GM19043 (cell line): ENCODE measurements at regions not wholly inside any gene's neighbourhood (a gene's known extent, or its start where the extent isn't known, plus 50 kb on each side); places are given as distances from the start of the nearest gene placed in this dataset.
"Not testable (repeated sequence)": the region's sequence is repeated elsewhere in the genome, so short reads cannot be mapped to it uniquely, and the experiment has no call there.

Source experiments
- ATAC-seq: cut with Tn5 transposase; IDR thresholded peaks from one replicate; pipeline ENCODE4 v1.9.1; 2021; ENCODE audit warnings: low read depth; ENCODE audit not compliant: unreplicated experiment

DNA sequence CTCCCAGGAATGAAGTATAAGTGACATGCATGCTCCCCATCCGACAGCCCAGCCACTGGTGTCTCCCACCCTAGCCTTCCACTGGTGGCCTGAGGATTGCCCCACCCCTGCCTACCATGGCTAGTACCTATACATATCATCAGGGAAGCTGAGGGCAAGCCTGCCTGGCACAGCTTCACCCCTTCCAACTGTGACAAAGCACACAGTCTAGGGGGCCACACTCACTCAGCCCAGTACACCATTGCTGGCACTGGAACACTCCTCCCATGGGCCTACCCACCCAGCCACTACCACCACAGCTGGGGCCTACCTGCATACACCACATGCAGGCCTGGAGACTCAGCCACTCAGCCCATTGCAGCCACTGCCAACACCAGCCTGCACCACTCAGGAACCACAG lies 393.1 kb upstream of the STEAP1 start:
- ATAC-seq = no peak

DNA sequence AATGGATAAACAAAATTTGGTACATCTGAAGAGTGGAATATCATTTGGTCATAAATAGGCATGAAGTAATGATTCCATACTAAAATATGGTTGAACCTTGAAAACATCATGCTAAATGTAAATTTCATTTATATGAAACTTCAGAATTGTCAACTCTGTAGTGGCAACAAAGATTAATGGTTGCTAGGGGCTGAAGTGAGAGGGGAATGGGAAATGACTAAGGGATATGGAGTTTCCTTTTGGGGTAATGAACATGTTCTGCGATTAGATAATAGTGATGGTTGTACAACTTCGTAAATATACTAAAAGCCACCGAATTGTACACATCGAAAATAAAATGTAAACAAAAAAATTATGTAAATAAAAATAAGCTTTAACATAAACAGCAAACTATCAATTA lies 384.1 kb upstream of the STEAP1 start:
- no peak for ATAC-seq

GRCh38 chr7:89771003-89771636 lies 383.1 kb upstream of the STEAP1 start:
- ATAC-seq = no peak

DNA sequence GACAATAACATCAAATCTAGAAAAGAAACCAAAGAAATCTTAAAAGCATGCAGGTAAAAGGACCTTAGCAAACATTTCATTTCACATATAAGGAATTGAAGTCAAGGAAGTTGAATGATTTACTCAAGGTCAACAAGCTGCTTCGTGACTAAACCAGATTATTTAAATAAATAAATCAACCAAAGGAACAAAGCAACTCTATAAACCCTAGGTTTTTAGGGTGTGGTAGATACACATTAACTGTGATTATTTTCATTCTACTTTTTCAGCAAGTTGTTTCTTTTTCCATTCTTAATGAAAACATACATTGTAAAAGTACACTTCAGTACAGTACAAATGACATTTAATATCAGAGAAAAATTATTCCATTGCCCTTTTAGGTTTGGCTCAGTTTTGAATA lies 382.0 kb upstream of the STEAP1 start:
- no peak for ATAC-seq

DNA sequence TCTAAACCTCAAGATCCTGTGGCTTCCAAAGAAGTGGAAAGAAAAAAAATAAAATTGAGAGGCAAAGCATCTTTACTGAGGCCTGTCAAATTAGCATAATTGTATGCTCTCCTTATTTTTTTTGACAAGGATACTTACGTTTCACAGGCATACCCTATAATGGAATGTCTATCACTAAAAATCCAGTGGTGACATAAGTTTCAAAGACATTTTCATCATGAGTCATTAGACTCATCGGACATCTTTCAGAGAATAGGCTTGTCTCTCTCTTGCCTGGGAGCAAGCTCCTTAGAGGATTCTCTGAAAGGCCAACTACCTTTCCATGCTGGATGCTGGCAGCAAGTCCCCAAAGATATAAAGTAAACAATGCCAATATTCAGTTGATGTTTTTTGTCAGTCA lies 380.7 kb upstream of the STEAP1 start:
- no peak for ATAC-seq

GRCh38 chr7:89775459-89775858 lies 378.8 kb upstream of the STEAP1 start:
- ATAC-seq = no peak

DNA sequence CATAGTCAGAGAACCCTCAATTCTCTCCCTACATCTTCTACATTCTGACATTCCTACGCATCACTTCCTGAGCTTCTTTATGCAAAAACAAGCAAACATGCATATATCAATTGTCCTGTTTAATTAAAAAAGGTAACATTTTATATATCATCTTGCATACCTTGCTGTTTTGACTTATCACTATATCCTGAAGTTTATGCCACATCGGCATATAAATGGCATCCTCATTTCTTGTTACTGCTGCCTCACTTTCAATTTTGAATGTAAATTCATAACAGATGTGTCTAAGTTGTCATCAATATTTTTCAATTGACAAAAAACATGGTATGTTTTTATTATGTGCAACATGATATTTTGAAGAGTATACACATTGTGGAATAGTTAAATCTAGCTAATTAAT lies 377.3 kb upstream of the STEAP1 start:
- no peak for ATAC-seq

DNA sequence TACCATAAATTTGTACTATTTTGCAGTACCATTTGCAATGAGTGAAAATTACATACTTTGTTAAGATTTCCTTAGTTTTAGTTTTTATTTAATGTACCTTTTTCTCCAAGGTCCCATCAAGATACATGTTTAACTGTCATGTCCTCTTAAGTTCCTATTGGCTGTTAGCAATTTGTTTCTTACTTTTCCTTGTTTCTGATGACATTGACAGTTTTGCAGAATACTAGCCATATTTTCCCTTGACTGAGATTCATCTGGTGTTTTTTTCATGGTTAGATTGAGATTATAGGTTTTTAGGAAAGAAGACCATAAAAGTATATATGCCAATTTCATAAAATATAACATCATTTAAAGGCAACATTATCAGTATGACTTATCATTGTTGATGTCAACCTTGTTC lies 376.8 kb upstream of the STEAP1 start:
- ATAC-seq = no peak

GRCh38 chr7:89780291-89780690 lies 374.0 kb upstream of the STEAP1 start:
- no peak for ATAC-seq

DNA sequence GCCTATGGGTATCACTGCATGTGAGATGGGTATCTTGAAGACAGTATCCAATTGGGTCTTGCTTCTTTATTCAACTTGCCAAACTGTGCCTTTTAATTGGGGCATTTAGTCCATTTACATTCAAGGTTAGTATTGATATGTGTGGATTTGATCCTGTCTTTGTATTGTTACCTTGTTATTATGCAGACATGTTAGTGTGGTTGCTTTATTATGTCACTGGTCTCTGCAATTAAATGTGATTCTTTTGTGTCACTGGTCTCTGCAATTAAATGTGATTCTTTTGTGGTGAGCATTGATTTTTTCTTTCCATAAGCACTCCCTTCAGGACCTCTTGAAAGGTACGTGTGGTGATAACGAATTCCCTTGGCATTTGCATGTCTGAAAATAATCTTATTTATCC lies 357.8 kb upstream of the STEAP1 start:
- no peak for ATAC-seq

DNA sequence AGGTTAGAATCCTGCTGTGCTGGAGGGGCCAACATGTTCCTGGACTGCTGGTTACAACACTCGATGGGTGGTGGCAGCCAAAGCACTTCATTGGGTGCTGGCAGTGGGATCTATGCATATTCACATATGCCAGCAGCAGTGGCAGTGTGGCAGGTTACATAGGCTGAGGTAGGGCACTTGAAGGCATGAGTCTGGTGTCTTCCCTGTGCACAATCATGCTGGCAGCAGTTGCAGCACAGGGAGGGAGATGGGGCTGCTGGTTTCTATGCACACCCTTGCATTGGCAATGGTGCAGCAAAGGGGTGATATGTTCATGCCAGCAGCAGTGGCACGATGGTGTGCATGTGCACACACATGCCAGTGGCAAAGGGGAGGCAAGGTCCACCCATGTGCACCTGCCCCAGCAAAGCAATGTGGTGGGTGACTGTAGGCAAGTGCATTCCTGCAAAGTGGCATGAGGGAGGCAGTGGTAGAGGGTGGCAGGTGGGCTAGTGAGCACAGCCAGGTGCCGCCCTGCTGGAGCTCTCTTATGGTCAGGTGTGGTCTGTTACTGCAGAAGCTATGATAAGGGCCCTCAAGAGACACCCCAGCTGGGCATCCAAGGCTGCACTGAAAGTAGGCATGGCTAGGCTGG lies 356.2 kb upstream of the STEAP1 start:
- ATAC-seq = no peak

- ATAC-seq = no peak
Measured at GRCh38 chr7:89798599-89798996, 355.7 kb upstream of the STEAP1 start.

GRCh38 chr7:89800761-89801160 lies 353.5 kb upstream of the STEAP1 start:
- ATAC-seq = no peak

- no peak for ATAC-seq
Measured at GRCh38 chr7:89809291-89809690, 345.0 kb upstream of the STEAP1 start.

DNA sequence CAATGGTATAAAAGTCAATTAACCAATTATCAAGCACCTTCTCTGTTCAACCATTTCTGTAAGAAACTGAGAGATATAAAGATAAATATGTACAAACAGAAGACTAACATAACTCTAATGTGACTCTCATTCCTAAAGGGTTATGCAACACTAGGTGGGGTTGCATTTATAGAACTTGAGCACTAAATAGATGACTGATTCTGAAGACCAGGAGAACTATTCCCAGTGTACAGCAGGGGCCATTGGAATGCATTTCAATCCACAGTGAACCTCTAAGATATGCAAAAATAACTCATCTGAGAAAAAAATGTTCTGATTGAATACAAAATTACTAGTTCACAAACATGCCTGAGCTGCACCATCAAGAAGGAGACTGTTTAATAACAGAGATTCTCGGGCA lies 341.2 kb upstream of the STEAP1 start:
- no peak for ATAC-seq

- no peak for ATAC-seq
Measured at GRCh38 chr7:89826121-89826520, 328.1 kb upstream of the STEAP1 start.

DNA sequence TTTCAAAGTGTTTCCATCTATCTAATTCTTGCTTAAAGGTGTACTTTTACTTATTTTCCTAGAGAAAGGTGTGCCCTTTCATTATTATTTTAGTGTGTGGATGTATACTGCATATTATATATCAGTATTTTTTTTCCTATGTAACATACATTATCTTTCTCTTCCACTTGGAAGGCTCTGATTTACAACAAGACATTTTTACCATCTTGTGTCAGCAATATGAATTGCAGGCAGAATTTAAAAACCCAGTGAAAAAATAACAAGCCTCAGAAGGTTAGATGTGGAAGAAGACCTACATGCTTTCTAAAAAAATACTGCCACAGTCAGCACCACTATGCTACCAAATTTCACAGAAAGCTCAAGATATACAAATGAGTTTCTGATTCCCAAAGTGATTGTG lies 327.7 kb upstream of the STEAP1 start:
- ATAC-seq = no peak

- ATAC-seq = no peak
Measured at GRCh38 chr7:89837515-89837914, 316.8 kb upstream of the STEAP1 start.

GRCh38 chr7:89839329-89839728 lies 314.9 kb upstream of the STEAP1 start:
- ATAC-seq = no peak

- no peak for ATAC-seq
Measured at GRCh38 chr7:89845952-89846351, 308.3 kb upstream of the STEAP1 start.

- ATAC-seq = no peak
Measured at GRCh38 chr7:89849052-89849451, 305.2 kb upstream of the STEAP1 start.

- not testable (repeated sequence) for ATAC-seq
Measured at GRCh38 chr7:89857053-89857452, 297.2 kb upstream of the STEAP1 start.

DNA sequence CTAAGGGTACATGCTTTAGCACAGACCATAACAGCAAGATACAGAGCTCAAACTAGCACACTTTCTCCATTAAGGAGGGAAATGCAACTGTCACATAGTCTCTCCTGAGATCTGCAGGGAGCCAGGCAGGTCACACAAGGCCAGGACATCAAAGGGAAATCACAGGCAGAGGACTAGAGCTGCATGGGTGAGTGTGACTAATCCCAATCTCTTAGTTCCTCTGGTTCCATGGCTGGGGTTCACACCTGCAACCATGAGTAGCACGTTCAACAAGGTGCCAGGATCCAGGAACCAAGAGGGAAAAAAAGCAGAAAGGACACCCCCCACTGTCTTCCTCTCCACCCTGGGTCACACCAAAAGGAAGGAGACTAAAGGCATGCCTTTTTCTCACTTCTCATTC lies 296.5 kb upstream of the STEAP1 start:
- no peak for ATAC-seq
